ENCODE measurements at regions not wholly inside any gene's neighbourhood (a gene's known extent, or its start where the extent isn't known, plus 50 kb on each side); places are given as distances from the start of the nearest gene placed in this dataset.

- no peak for TF ChIP-seq CTCF (IDR thresholded peaks at IDR 0.05)
- no peak for TF ChIP-seq ZFX (IDR thresholded peaks at IDR 0.05; ENCODE audit: borderline replicate concordance)
These were observed 137.6 kb upstream of the SPIN4 start for GRCh38 chrX:63488546-63489373.

All from 22Rv1 (cell line).